Sigmoid colon (tissue), 6 donors: ENCODE measurements at regions not wholly inside any gene's neighbourhood (a gene's known extent, or its start where the extent isn't known, plus 50 kb on each side); places are given as distances from the start of the nearest gene placed in this dataset.

ENCODE experiments used
- DNase-seq: peaks from one replicate; pipeline ENCODE4 v3.0.0-alpha.2; 2019
- H3K27ac ChIP-seq, 4 donors: fragments of 200-600 bp; sonication (generic); one replicate each; pipeline ENCODE4 v1.5.1; 2016 to 2019; ENCODE audit warnings: mild to moderate bottlenecking in 1 of 4
- H3K27me3 ChIP-seq, 3 donors: fragments of 200-600 bp; sonication (generic); one replicate each; pipeline ENCODE4 v1.5.1; 2019; ENCODE audit warnings: mild to moderate bottlenecking in 1 of 3
- H3K36me3 ChIP-seq, 4 donors: fragments of 200-600 bp; sonication (generic); one replicate each; pipeline ENCODE4 v1.5.1; 2016 to 2019
- H3K4me1 ChIP-seq, 4 donors: fragments of 200-600 bp; sonication (generic); one replicate each; pipeline ENCODE4 v1.5.1; 2017 to 2019
- H3K4me3 ChIP-seq, 4 donors: fragments of 200-600 bp; sonication (generic); one replicate each; pipeline ENCODE4 v1.5.1; 2017 to 2019; ENCODE audit warnings: mild to moderate bottlenecking in 2 of 4, moderate library complexity in 1 of 4
- H3K9me3 ChIP-seq, 4 donors: fragments of 200-600 bp in 3 of 4; sonication (generic) in 3 of 4; one replicate each; pipeline versions ENCODE4 v1.5.1 to v1.6.1; 2013 to 2019
- EP300 ChIP-seq, 4 donors: sonication (generic); formaldehyde crosslinking; IDR thresholded peaks; one replicate each; pipeline ENCODE4 v1.6.1; 2017; ENCODE audit warnings: antibody characterized with exemption in 4 of 4
- POLR2A ChIP-seq, 2 donors: fragments of 450-650 bp; IDR thresholded peaks; one replicate each; pipeline ENCODE4 v1.6.1; 2016; ENCODE audit warnings: antibody characterized with exemption in 2 of 2, mild to moderate bottlenecking in 2 of 2, moderate library complexity in 2 of 2
- POLR2AphosphoS5 ChIP-seq, 4 donors: sonication (generic); formaldehyde crosslinking; IDR thresholded peaks; one replicate each; pipeline ENCODE4 v1.6.1; 2017; ENCODE audit warnings: antibody characterized with exemption in 4 of 4
- WGBS, 2 donors: extraction: QIAGEN DNeasy Blood & Tissue Kit; methylation state at CpG; one replicate each; pipeline ENCODE4 v1.1.7; 2013; 5-methylcytosine and 5-hydroxymethylcytosine counted together
- intact Hi-C: fragments of 100-400 bp; cut with DNase I; formaldehyde crosslinking; loops from one replicate; pipeline ENCODE4 v1.15.1; 2023
- TF ChIP-seq, protein P1 (sequence below), 4 experiments: fragments of 450-650 bp in 3 of 4; fragments of 200-600 bp in 1 of 4; IDR thresholded peaks; one replicate each; pipeline ENCODE4 v1.5.1; 2016 to 2019; ENCODE audit warnings: antibody characterized with exemption in 4 of 4, mild to moderate bottlenecking in 3 of 4, moderate library complexity in 2 of 4
- donor health status: healthy with polysubstance abuse.
- donor health status: healthy.

- H3K27me3 ChIP-seq, result no peaks in the 10 kb centered on the region
- DNase-seq, result no peak
- intact Hi-C loops, result no loop called here
- no peaks in the 10 kb centered on the region for H3K9me3 ChIP-seq
- H3K27ac ChIP-seq, result peak overlapping the region in 1 of 4 donors; percentile 53
- H3K4me1 ChIP-seq, result peaks cover 0 to 26% (median 21%) of the 10 kb centered on the region in 4 donors
- 80 to 92% methylated on average over 7 of the region's 7 CpGs for WGBS, 2 donors
- H3K36me3 ChIP-seq, result no peaks in the 10 kb centered on the region
- TF ChIP-seq POLR2AphosphoS5 (IDR thresholded peaks at IDR 0.05) (no peak), POLR2A (IDR thresholded peaks at IDR 0.05) (no peak), EP300 (IDR thresholded peaks at IDR 0.05) (no peak)
- TF ChIP-seq, protein P1, sequence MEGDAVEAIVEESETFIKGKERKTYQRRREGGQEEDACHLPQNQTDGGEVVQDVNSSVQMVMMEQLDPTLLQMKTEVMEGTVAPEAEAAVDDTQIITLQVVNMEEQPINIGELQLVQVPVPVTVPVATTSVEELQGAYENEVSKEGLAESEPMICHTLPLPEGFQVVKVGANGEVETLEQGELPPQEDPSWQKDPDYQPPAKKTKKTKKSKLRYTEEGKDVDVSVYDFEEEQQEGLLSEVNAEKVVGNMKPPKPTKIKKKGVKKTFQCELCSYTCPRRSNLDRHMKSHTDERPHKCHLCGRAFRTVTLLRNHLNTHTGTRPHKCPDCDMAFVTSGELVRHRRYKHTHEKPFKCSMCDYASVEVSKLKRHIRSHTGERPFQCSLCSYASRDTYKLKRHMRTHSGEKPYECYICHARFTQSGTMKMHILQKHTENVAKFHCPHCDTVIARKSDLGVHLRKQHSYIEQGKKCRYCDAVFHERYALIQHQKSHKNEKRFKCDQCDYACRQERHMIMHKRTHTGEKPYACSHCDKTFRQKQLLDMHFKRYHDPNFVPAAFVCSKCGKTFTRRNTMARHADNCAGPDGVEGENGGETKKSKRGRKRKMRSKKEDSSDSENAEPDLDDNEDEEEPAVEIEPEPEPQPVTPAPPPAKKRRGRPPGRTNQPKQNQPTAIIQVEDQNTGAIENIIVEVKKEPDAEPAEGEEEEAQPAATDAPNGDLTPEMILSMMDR (IDR thresholded peaks at IDR 0.05), result no peak
- H3K4me3 ChIP-seq, result no peak overlapping the region
Observed at GRCh38 chr10:29882766-29883165, 176.6 kb downstream of the JCAD start.

DNA sequence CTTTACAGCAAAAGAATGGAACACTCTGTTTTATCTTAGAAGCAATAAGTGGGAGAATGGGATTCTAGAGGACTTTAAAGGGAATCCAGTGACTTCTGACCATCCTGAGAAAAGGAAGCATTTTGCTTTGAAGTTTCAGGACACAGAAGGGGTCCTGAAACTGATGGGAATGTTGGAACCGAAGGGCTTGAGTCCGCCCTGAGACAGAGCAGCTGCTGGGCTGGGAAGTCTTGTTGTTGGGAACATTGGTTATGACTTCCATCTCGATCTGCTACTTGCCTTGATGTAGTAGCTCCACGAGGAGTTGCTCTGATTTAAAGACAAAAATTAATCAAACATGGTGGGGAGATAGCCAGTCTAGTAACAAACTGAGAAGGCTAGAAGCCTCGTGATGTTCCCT lies 177.6 kb downstream of the JCAD start:
- Histone ChIP-seq H3K36me3 (no peaks in the 10 kb centered on the region), H3K4me3 (no peak overlapping the region), H3K27me3 (no peaks in the 10 kb centered on the region), H3K9me3 (no peaks in the 10 kb centered on the region), H3K27ac (peak overlapping the region in 3 of 4 donors; percentile 33 to 53 (median 35)), H3K4me1 (peaks cover 0 to 30% (median 21%) of the 10 kb centered on the region in 4 donors)
- WGBS, 2 donors, result 81 to 85% methylated on average over 5 of the region's 5 CpGs
- DNase-seq, result no peak
- intact Hi-C loops, result no loop called here
- TF ChIP-seq, protein P1 (IDR thresholded peaks at IDR 0.05), result no peak
- TF ChIP-seq POLR2AphosphoS5 (IDR thresholded peaks at IDR 0.05), result no peak
- TF ChIP-seq POLR2A (IDR thresholded peaks at IDR 0.05), result no peak
- no peak for TF ChIP-seq EP300 (IDR thresholded peaks at IDR 0.05)

DNA sequence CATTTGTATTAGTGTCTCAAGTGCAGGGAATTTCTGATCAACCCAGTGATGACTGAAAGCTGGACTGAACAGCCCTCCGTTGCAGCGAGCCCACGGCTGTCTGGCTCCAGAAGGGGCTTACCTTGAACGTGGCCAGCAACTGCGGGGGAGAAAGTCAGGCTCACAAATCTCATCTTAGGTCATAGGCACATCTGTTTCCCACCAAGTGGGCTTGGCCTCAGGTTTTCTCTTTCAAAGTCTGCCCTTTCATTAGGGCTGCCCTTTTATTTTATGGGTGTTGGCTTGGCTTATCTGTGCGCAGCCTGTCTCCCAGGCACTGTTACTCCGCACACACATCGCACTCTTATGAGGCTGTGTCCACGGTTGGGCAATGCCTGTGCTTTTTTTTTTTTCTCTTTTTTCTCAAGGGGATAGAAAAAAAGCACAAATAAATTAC lies 178.0 kb downstream of the JCAD start:
- no peaks in the 10 kb centered on the region for H3K9me3 ChIP-seq
- peaks cover 0 to 30% (median 21%) of the 10 kb centered on the region in 4 donors for H3K4me1 ChIP-seq
- TF ChIP-seq EP300 (IDR thresholded peaks at IDR 0.05) (no peak), POLR2AphosphoS5 (IDR thresholded peaks at IDR 0.05) (peak; percentile 27 to 65 (median 58))
- intact Hi-C loops, result no loop called here
- H3K27ac ChIP-seq, result peak overlapping the region in 3 of 4 donors; percentile 33 to 53 (median 35)
- WGBS, 2 donors, result 64 to 72% methylated on average over 9 of the region's 9 CpGs
- H3K27me3 ChIP-seq, result no peaks in the 10 kb centered on the region
- no peaks in the 10 kb centered on the region for H3K36me3 ChIP-seq
- DNase-seq, result peak; percentile 74
- no peak overlapping the region for H3K4me3 ChIP-seq

DNA sequence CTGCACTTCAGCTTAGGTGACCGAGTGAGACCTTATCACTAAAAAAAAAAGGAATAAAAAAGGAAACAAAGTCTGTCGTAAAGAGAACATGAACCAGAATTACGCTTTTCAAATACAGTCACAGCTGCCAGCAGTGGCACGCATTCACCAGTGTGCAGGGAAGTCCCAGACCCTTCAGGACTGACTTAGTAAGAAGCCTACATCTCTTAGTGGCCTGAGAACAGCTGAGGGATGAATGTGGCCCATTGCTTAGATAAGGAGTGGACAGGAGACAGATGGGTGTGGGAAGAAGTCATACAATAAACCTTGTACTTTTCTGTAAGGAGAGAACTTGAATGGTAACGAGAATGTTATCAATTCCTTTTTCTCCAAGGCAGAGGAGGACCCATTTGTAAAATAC lies 178.5 kb downstream of the JCAD start:
- H3K36me3 ChIP-seq, result no peaks in the 10 kb centered on the region
- no peak for TF ChIP-seq EP300 (IDR thresholded peaks at IDR 0.05)
- no peak for TF ChIP-seq POLR2A (IDR thresholded peaks at IDR 0.05)
- TF ChIP-seq, protein P1 (IDR thresholded peaks at IDR 0.05), result no peak
- TF ChIP-seq POLR2AphosphoS5 (IDR thresholded peaks at IDR 0.05), result no peak
- no peak overlapping the region for H3K4me3 ChIP-seq
- no peaks in the 10 kb centered on the region for H3K9me3 ChIP-seq
- no peak for DNase-seq
- 75 to 89% methylated on average over 5 of the region's 5 CpGs for WGBS, 2 donors
- peak overlapping the region in 3 of 4 donors; percentile 17 to 53 (median 35) for H3K27ac ChIP-seq
- H3K4me1 ChIP-seq, result peaks cover 0 to 30% (median 21%) of the 10 kb centered on the region in 4 donors
- no peaks in the 10 kb centered on the region for H3K27me3 ChIP-seq
- intact Hi-C loops, result no loop called here

- H3K27ac ChIP-seq, result no peak overlapping the region
- H3K4me1 ChIP-seq, result peaks cover 0 to 30% (median 21%) of the 10 kb centered on the region in 4 donors
- TF ChIP-seq POLR2A (IDR thresholded peaks at IDR 0.05) (no peak), POLR2AphosphoS5 (IDR thresholded peaks at IDR 0.05) (no peak), EP300 (IDR thresholded peaks at IDR 0.05) (no peak)
- TF ChIP-seq, protein P1 (IDR thresholded peaks at IDR 0.05), result no peak
- H3K9me3 ChIP-seq, result no peaks in the 10 kb centered on the region
- no peaks in the 10 kb centered on the region for H3K36me3 ChIP-seq
- no peaks in the 10 kb centered on the region for H3K27me3 ChIP-seq
- WGBS, 2 donors, result 76 to 80% methylated on average over 4 of the region's 4 CpGs
- DNase-seq, result no peak
- intact Hi-C loops, result no loop called here
- H3K4me3 ChIP-seq, result no peak overlapping the region
Observed at GRCh38 chr10:29879862-29880261, 179.5 kb downstream of the JCAD start.
